T-cell (primary cell): ENCODE measurements at regions not wholly inside any gene's neighbourhood (a gene's known extent, or its start where the extent isn't known, plus 50 kb on each side); places are given as distances from the start of the nearest gene placed in this dataset.

Source experiments
- ATAC-seq, 4 experiments: fragments of 200-7000 bp in 3 of 4; fragments of 150-1000 bp in 1 of 4; cut with Tn5 transposase; replicated peaks in 1 of 4; 1 replicate in 3 of 4; 2 replicates in 1 of 4; pipeline ENCODE4 v1.10.0; 2021; ENCODE audit warnings: moderate library complexity in 3 of 4, mild to moderate bottlenecking in 2 of 4, moderate number of reproducible peaks in 1 of 4
- CTCF ChIA-PET, 2 donors: fragments of 300-600 bp; sonication (Branson Sonifier 250); formaldehyde crosslinking; loops; one replicate each; lab custom pipeline; 2022; ENCODE audit warnings: antibody characterized with exemption in 2 of 2; lab: Charles Lee
- POLR2A ChIA-PET, 2 donors: fragments of 300-600 bp; sonication (Branson Sonifier 250); formaldehyde crosslinking; loops; one replicate each; lab custom pipeline; 2022; ENCODE audit warnings: antibody characterized with exemption in 2 of 2; lab: Charles Lee
- DNase-seq, 35 experiments: peaks; one replicate each; pipeline versions ENCODE4 v3.0.0 to v3.0.0-alpha.2; 2013 to 2023
- H3K27ac ChIP-seq: one replicate; pipeline ENCODE4 v1.5.1; 2013; ENCODE audit warnings: low read length
- H3K27me3 ChIP-seq, 2 experiments: replicated peaks in 1 of 2; 1 replicate in 1 of 2; 2 replicates in 1 of 2; pipeline versions ENCODE4 v1.6.1 to v1.7.0; 2013; ENCODE audit warnings: low read length in 1 of 2, mixed read lengths in 1 of 2; ENCODE audit not compliant: control insufficient read depth in 2 of 2, insufficient read depth in 2 of 2; ENCODE audit errors: extremely low read depth in 1 of 2
- H3K36me3 ChIP-seq, 2 donors: 1 replicate in 1 of 2; 2 replicates in 1 of 2; pipeline versions ENCODE4 v1.6.1 to v1.7.0; 2013; ENCODE audit warnings: low read length in 1 of 2; ENCODE audit not compliant: control insufficient read depth in 2 of 2, insufficient read depth in 1 of 2; ENCODE audit errors: extremely low read depth in 1 of 2
- H3K4me1 ChIP-seq, 2 experiments: 1 replicate in 1 of 2; 2 replicates in 1 of 2; pipeline versions ENCODE4 v1.6.1 to v1.7.0; 2013; ENCODE audit warnings: low read length in 2 of 2, mixed read lengths in 1 of 2; ENCODE audit not compliant: insufficient read depth in 2 of 2, control insufficient read depth in 1 of 2; ENCODE audit errors: extremely low read depth in 1 of 2
- H3K4me3 ChIP-seq, 2 donors: 1 replicate in 1 of 2; 2 replicates in 1 of 2; pipeline versions ENCODE4 v1.5.1 to v1.7.0; 2013; ENCODE audit warnings: mild to moderate bottlenecking in 2 of 2, low read length in 1 of 2, moderate library complexity in 1 of 2; ENCODE audit not compliant: control insufficient read depth in 1 of 2; ENCODE audit errors: extremely low read depth in 1 of 2
- H3K9me3 ChIP-seq: 2 replicates; pipeline ENCODE4 v1.7.0; 2013
- H3K27ac Mint-ChIP-seq, 2 donors: one replicate each; pipeline ENCODE4 v1.8.0; 2020 to 2021; ENCODE audit warnings: mild to moderate bottlenecking in 2 of 2, mixed read lengths in 2 of 2
- H3K27me3 Mint-ChIP-seq, 2 donors: one replicate each; pipeline ENCODE4 v1.8.0; 2021 to 2022; ENCODE audit warnings: mixed read lengths in 2 of 2
- H3K36me3 Mint-ChIP-seq: one replicate; pipeline ENCODE4 v1.8.0; 2021; ENCODE audit warnings: mixed read lengths
- H3K4me1 Mint-ChIP-seq, 3 donors: one replicate each; pipeline ENCODE4 v1.8.0; 2020 to 2022; ENCODE audit warnings: mixed read lengths in 3 of 3, mild to moderate bottlenecking in 1 of 3
- H3K4me3 Mint-ChIP-seq, 3 donors: one replicate each; pipeline ENCODE4 v1.8.0; 2020 to 2022; ENCODE audit warnings: mild to moderate bottlenecking in 3 of 3, mixed read lengths in 3 of 3, moderate library complexity in 3 of 3
- H3K9me3 Mint-ChIP-seq, 3 donors: one replicate each; pipeline ENCODE4 v1.8.0; 2020 to 2022; ENCODE audit warnings: mixed read lengths in 3 of 3
- WGBS: methylation state at CpG from one replicate; pipeline ENCODE4 v1.1.5; 2013; ENCODE audit warnings: missing lambda C conversion rate; ENCODE audit not compliant: insufficient coverage; 5-methylcytosine and 5-hydroxymethylcytosine counted together

DNA sequence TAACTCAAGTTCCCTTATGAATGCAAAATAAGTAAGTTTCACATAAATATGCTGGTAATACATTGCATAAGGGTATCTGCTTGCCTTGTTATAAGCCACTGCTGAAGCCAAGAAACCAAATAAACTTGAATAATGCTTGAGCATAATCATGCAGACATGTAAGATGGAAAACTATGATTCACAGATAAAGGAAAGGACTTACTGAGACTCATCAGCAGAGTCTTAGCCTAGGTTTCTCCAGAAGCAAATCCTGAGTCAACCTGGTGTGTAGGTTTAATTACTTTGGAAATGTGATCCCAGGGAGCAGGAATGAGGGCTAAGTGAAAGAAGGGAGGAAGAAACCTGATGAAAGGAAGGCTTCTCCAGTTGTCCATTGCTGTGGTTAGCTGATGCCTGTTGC, 107.7 kb upstream of the BTG1 start:
- POLR2A ChIA-PET = interaction anchor here (0.6 to 0.8 kb wide), 2 partner anchors 9 to 403 kb away, joined by 4 to 8 read pairs; no protein-coding TSS in a partner anchor

GRCh38 chr12:92248977-92249376, 103.3 kb upstream of the BTG1 start:
- no peaks in the 10 kb centered on the region for H3K27me3 Mint-ChIP-seq
- ChIA-PET CTCF (interaction anchor here in 1 of 2 donors (0.6 to 0.7 kb wide), 2 partner anchors 297 to 319 kb away, joined by 3 read pairs; no protein-coding TSS in a partner anchor), POLR2A (interaction anchor here in 1 of 2 donors (0.6 kb wide), 1 partner anchor 129 kb away, joined by 3 read pairs; no protein-coding TSS in a partner anchor)
- no peak overlapping the region for H3K27ac Mint-ChIP-seq
- Histone ChIP-seq H3K27me3 (no peaks in the 10 kb centered on the region), H3K4me3 (no peak overlapping the region), H3K27ac (no peak overlapping the region), H3K9me3 (no peaks in the 10 kb centered on the region), H3K36me3 (no peaks in the 10 kb centered on the region), H3K4me1 (no peaks in the 10 kb centered on the region)
- ATAC-seq = no peak
- peaks cover 8 to 10% (median 9%) of the 10 kb centered on the region in 3 donors for H3K4me1 Mint-ChIP-seq
- no peak overlapping the region for H3K4me3 Mint-ChIP-seq
- DNase-seq = no peak
- no CpG with 5 or more reads among the region's 2 CpGs for WGBS
- peaks cover 0 to 5% (median under 1%) of the 10 kb centered on the region in 3 donors for H3K9me3 Mint-ChIP-seq
- H3K36me3 Mint-ChIP-seq = peaks cover 6% of the 10 kb centered on the region

More for the DNA sequence above, 107.7 kb upstream of the BTG1 start:
- Mint-ChIP-seq H3K4me1 (peaks cover 9 to 23% (median 13%) of the 10 kb centered on the region in 3 donors), H3K36me3 (peaks cover 9% of the 10 kb centered on the region), H3K4me3 (no peak overlapping the region), H3K27me3 (no peaks in the 10 kb centered on the region), H3K9me3 (peaks cover 5 to 9% (median 5%) of the 10 kb centered on the region in 3 donors), H3K27ac (no peak overlapping the region)
- DNase-seq = no peak
- H3K36me3 ChIP-seq = no peaks in the 10 kb centered on the region
- peaks cover 0 to 2% of the 10 kb centered on the region in 2 experiments for H3K4me1 ChIP-seq
- no peaks in the 10 kb centered on the region for H3K27me3 ChIP-seq
- no peak for ATAC-seq
- no peak overlapping the region for H3K27ac ChIP-seq
- H3K4me3 ChIP-seq = no peak overlapping the region
- CTCF ChIA-PET = no interaction called here
- no peaks in the 10 kb centered on the region for H3K9me3 ChIP-seq

DNA sequence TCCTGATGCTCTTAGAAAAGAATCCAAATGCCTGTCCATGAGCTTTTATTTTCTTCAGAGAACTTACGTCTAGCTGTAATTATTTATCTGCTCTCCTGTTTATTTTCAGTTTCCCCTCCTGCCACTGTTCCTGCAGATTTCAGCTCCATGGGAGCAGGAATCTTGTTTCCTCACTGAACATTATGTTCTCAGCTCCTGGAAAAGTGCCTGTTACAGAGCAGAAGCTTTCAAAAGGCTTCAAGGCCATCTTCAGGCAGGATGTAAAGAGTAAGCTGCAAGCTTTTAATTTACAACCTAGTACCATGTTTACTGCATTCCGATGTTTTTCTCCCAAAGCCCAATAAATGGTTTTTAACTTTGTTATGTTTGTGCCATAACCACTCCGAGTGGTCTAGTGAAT, 98.4 kb upstream of the BTG1 start:
- DNase-seq = no peak
- Histone ChIP-seq H3K4me1 (no peaks in the 10 kb centered on the region), H3K4me3 (no peak overlapping the region), H3K27me3 (no peaks in the 10 kb centered on the region), H3K36me3 (no peaks in the 10 kb centered on the region), H3K27ac (no peak overlapping the region), H3K9me3 (no peaks in the 10 kb centered on the region)
- H3K4me3 Mint-ChIP-seq = no peak overlapping the region
- no peaks in the 10 kb centered on the region for H3K36me3 Mint-ChIP-seq
- ChIA-PET POLR2A (interaction anchor here (0.7 to 0.9 kb wide), 3 partner anchors 9 to 311 kb away, joined by 3 to 4 read pairs (median 3); partner anchors contain the start of gene BTG1 (in 1 of the 2)), CTCF (interaction anchor here in 1 of 2 donors (1.0 to 1.2 kb wide), 2 partner anchors 98 to 264 kb away, joined by 3 to 6 read pairs; partner anchors contain the start of gene BTG1)
- H3K4me1 Mint-ChIP-seq = peaks cover 13 to 24% (median 17%) of the 10 kb centered on the region in 3 donors
- H3K27ac Mint-ChIP-seq = peak overlapping the region in 1 of 2 donors; percentile 60
- WGBS = 89% methylated on average over 1 of the region's 3 CpGs
- ATAC-seq = peak in 1 of 4 experiments; percentile 37
- no peaks in the 10 kb centered on the region for H3K9me3 Mint-ChIP-seq
- no peaks in the 10 kb centered on the region for H3K27me3 Mint-ChIP-seq

DNA sequence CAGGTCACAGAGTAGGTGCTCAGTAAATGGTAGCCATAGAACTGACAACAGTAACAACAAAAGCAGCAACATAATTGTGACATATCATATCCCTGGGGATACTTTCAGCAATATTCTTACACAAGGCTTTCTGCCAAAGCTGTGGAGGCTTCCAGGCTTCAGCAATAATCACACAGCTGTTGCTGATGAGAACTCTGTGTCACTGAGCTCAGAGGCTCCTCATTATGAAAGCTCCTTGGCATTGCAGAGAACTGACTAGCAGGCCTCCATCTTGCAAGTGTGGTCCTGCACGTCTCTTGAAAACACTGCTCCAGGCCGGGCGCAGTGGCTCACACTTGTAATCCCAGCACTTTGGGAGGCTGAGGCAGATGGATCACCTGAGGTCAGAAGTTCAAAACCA, 97.3 kb upstream of the BTG1 start:
- peaks cover 13 to 24% (median 17%) of the 10 kb centered on the region in 3 donors for H3K4me1 Mint-ChIP-seq
- no peaks in the 10 kb centered on the region for H3K27me3 Mint-ChIP-seq
- no peaks in the 10 kb centered on the region for H3K9me3 Mint-ChIP-seq
- Histone ChIP-seq H3K27me3 (no peaks in the 10 kb centered on the region), H3K36me3 (no peaks in the 10 kb centered on the region), H3K4me3 (no peak overlapping the region), H3K9me3 (no peaks in the 10 kb centered on the region), H3K4me1 (no peaks in the 10 kb centered on the region), H3K27ac (no peak overlapping the region)
- H3K4me3 Mint-ChIP-seq = no peak overlapping the region
- ATAC-seq (no peak), DNase-seq (no peak)
- H3K36me3 Mint-ChIP-seq = no peaks in the 10 kb centered on the region
- POLR2A ChIA-PET = interaction anchor here in 1 of 2 donors (0.9 kb wide), 1 partner anchor 312 kb away, joined by 3 read pairs; no protein-coding TSS in a partner anchor
- CTCF ChIA-PET = interaction anchor here (0.5 to 1.0 kb wide), 2 partner anchors 265 to 472 kb away, joined by 5 to 6 read pairs; no protein-coding TSS in a partner anchor
- no peak overlapping the region for H3K27ac Mint-ChIP-seq
- WGBS = 91% methylated on average over 3 of the region's 3 CpGs

DNA sequence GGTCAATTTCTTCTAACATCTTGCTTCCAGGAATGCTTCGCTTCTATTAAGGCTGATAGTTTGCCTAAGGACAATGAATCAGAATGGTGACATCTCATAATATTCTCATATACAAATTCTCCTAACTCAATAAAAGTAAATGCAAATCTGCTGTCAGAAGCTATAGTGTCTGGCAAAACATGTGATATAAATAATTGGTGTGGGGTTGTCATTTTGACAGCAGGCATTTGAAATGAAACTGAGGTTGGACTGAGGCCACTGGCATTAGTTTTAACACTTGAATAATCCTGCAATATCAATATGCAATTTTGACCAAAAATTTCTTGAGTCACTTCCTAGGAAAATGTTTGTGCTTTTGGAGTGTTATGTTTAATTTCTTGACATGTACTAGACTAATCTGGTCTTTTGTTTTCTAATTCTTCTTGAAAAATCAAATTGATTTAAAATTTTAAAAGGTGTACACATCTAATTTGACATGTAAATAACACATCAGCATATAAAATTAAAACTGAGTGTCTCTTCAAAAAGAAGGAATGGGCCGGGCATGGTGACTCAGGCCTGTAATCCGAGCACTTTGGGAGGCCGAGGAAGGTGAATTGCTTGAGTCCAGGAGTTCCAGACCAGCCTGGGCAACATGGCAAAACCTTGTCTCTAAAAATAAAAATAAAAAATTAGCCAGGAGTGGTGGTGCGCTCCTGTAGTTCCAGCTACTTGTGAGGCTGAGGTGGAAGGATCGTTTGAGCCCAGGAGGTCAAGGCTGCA, 92.3 kb upstream of the BTG1 start:
- POLR2A ChIA-PET = interaction anchor here in 1 of 2 donors (0.6 kb wide), 1 partner anchor 427 kb away, joined by 3 read pairs; no protein-coding TSS in a partner anchor
- peaks cover 25 to 39% (median 25%) of the 10 kb centered on the region in 3 donors for H3K4me1 Mint-ChIP-seq

DNA sequence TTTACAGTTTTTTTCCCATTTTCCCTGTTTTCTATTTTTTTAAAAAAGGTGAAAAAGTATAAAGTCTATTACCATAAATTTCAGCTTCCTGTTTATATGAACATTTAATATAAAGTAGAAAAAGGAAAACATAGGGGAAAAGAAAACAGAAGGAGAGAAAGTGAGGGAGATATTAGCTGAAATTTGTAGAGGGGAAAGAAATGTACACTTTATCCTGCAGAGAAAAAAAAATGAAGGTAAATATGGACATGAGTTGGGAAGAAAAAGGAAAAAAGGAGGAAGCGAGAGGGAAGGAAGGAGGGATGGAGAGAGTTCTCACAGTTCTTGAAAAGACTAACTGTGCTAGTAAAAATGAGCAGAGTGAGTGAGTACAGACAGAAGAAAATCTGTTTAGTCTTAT, 91.6 kb upstream of the BTG1 start:
- WGBS = 100% methylated on average over 1 of the region's 1 CpG
- ChIA-PET CTCF (interaction anchor here in 1 of 2 donors (0.7 kb wide), 1 partner anchor 62 kb away, joined by 4 read pairs; no protein-coding TSS in a partner anchor), POLR2A (interaction anchor here in 1 of 2 donors (0.6 kb wide), 1 partner anchor 241 kb away, joined by 5 read pairs; no protein-coding TSS in a partner anchor)
- H3K4me1 ChIP-seq = peaks cover 2 to 20% of the 10 kb centered on the region in 2 experiments
- Mint-ChIP-seq H3K36me3 (no peaks in the 10 kb centered on the region), H3K4me3 (no peak overlapping the region), H3K4me1 (peaks cover 24 to 41% (median 30%) of the 10 kb centered on the region in 3 donors), H3K27ac (peak overlapping the region; percentile 45 to 65), H3K27me3 (no peaks in the 10 kb centered on the region), H3K9me3 (no peaks in the 10 kb centered on the region)
- H3K27me3 ChIP-seq = no peaks in the 10 kb centered on the region
- no peaks in the 10 kb centered on the region for H3K36me3 ChIP-seq
- H3K9me3 ChIP-seq = no peaks in the 10 kb centered on the region
- ATAC-seq = no peak
- no peak overlapping the region for H3K27ac ChIP-seq
- no peak overlapping the region for H3K4me3 ChIP-seq
- no peak for DNase-seq

More for the DNA sequence above, 92.3 kb upstream of the BTG1 start:
- 93% methylated on average over 2 of the region's 6 CpGs for WGBS
- Mint-ChIP-seq H3K4me3 (no peak overlapping the region), H3K36me3 (no peaks in the 10 kb centered on the region), H3K27me3 (no peaks in the 10 kb centered on the region), H3K9me3 (no peaks in the 10 kb centered on the region), H3K27ac (peak overlapping the region in 1 of 2 donors; percentile 45)
- H3K27ac ChIP-seq = no peak overlapping the region
- H3K4me3 ChIP-seq = no peak overlapping the region
- H3K36me3 ChIP-seq = no peaks in the 10 kb centered on the region
- no peaks in the 10 kb centered on the region for H3K27me3 ChIP-seq
- CTCF ChIA-PET = no interaction called here
- no peaks in the 10 kb centered on the region for H3K9me3 ChIP-seq
- DNase-seq = no peak
- H3K4me1 ChIP-seq = peaks cover 2 to 20% of the 10 kb centered on the region in 2 experiments
- no peak for ATAC-seq
